WTC11 (cell line): ENCODE measurements at regions not wholly inside any gene's neighbourhood (a gene's known extent, or its start where the extent isn't known, plus 50 kb on each side); places are given as distances from the start of the nearest gene placed in this dataset.
"Not testable (repeated sequence)": the region's sequence is repeated elsewhere in the genome, so short reads cannot be mapped to it uniquely, and the experiment has no call there.

ENCODE experiments used
- ATAC-seq: fragments of 200-7000 bp; cut with Tn5 transposase; 2 replicates; pipeline ENCODE4 v1.10.0; 2021; ENCODE audit warnings: mild to moderate bottlenecking, moderate library complexity
- CTCF ChIA-PET: fragments of 300-600 bp; sonication (Branson Sonifier 250); formaldehyde crosslinking; loops from one replicate; lab custom pipeline; 2021; ENCODE audit warnings: antibody characterized with exemption; lab: Charles Lee
- POLR2A ChIA-PET: fragments of 350-600 bp; sonication (Branson Sonifier 250); formaldehyde crosslinking; loops from one replicate; lab custom pipeline; 2021; ENCODE audit warnings: antibody characterized with exemption; lab: Charles Lee
- DNase-seq: peaks from one replicate; pipeline ENCODE4 v3.0.0; 2021; ENCODE audit warnings: low spot score
- H3K27ac Mint-ChIP-seq: 2 replicates; pipeline ENCODE4 v1.8.0; 2021; ENCODE audit warnings: mixed read lengths
- H3K27me3 Mint-ChIP-seq: 2 replicates; pipeline ENCODE4 v1.8.0; 2021; ENCODE audit warnings: low read depth, mild to moderate bottlenecking, moderate library complexity, mixed read lengths
- H3K36me3 Mint-ChIP-seq: 2 replicates; pipeline ENCODE4 v1.8.0; 2021; ENCODE audit warnings: mixed read lengths
- H3K4me1 Mint-ChIP-seq: 2 replicates; pipeline ENCODE4 v1.8.0; 2022; ENCODE audit warnings: mixed read lengths
- H3K4me3 Mint-ChIP-seq: 2 replicates; pipeline ENCODE4 v1.8.0; 2021; ENCODE audit warnings: mild to moderate bottlenecking, moderate library complexity, mixed read lengths
- H3K9me3 Mint-ChIP-seq: 2 replicates; pipeline ENCODE4 v1.8.0; 2021; ENCODE audit warnings: mixed read lengths
- ARID4B ChIP-seq: sonication (generic); formaldehyde crosslinking; IDR thresholded peaks from 2 replicates; pipeline ENCODE4 v1.8.0; 2023; ENCODE audit warnings: missing genetic modification reagents, mild to moderate bottlenecking, borderline replicate concordance
- ATF3 ChIP-seq: sonication (generic); formaldehyde crosslinking; conservative IDR thresholded peaks from 2 replicates; pipeline ENCODE4 v1.8.1; 2022; ENCODE audit warnings: mild to moderate bottlenecking, missing genetic modification reagents
- CBFB ChIP-seq: sonication (generic); formaldehyde crosslinking; IDR thresholded peaks from 2 replicates; pipeline ENCODE4 v1.8.1; 2022; ENCODE audit warnings: mild to moderate bottlenecking, low read depth, missing genetic modification reagents
- CDX4 ChIP-seq: fragments of 250-450 bp; sonication (Bioruptor Pico); IDR thresholded peaks from 2 replicates; pipeline ENCODE4 v1.9.0; 2021; ENCODE audit warnings: moderate library complexity, mild to moderate bottlenecking, inconsistent platforms, borderline replicate concordance
- CTCF ChIP-seq: fragments of 200-600 bp; IDR thresholded peaks from 2 replicates; pipeline ENCODE4 v1.8.0; 2022; ENCODE audit warnings: antibody characterized with exemption
- ERG ChIP-seq: fragments of 250-450 bp; sonication (Bioruptor Pico); IDR thresholded peaks from 2 replicates; pipeline ENCODE4 v1.8.0; 2021; ENCODE audit warnings: mild to moderate bottlenecking
- FOXP1 ChIP-seq: sonication (generic); formaldehyde crosslinking; IDR thresholded peaks from 2 replicates; pipeline ENCODE4 v1.8.0; 2022; ENCODE audit warnings: missing genetic modification reagents, mild to moderate bottlenecking, moderate library complexity, borderline replicate concordance
- FOXP4 ChIP-seq: sonication (generic); formaldehyde crosslinking; IDR thresholded peaks from 2 replicates; pipeline ENCODE4 v1.8.0; 2022; ENCODE audit warnings: mild to moderate bottlenecking, missing genetic modification reagents
- HMGA2 ChIP-seq: fragments of 250-450 bp; sonication (Bioruptor Pico); IDR thresholded peaks from 2 replicates; pipeline ENCODE4 v1.4.0; 2021; ENCODE audit warnings: mild to moderate bottlenecking, moderate library complexity
- IRF2 ChIP-seq: sonication (generic); formaldehyde crosslinking; IDR thresholded peaks from 2 replicates; pipeline ENCODE4 v1.8.0; 2022; ENCODE audit warnings: low read depth, missing genetic modification reagents, borderline replicate concordance
- NFE2L1 ChIP-seq: sonication (generic); formaldehyde crosslinking; IDR thresholded peaks from 2 replicates; pipeline ENCODE4 v1.8.1; 2023; ENCODE audit warnings: missing genetic modification reagents
- NR1H2 ChIP-seq: sonication (generic); formaldehyde crosslinking; IDR thresholded peaks from 2 replicates; pipeline ENCODE4 v1.9.0; 2021; ENCODE audit warnings: mild to moderate bottlenecking, moderate library complexity, missing genetic modification reagents
- NR2C2 ChIP-seq: sonication (generic); formaldehyde crosslinking; IDR thresholded peaks from 2 replicates; pipeline ENCODE4 v1.8.0; 2022; ENCODE audit warnings: mild to moderate bottlenecking, missing genetic modification reagents
- NR3C1 ChIP-seq: sonication (generic); formaldehyde crosslinking; conservative IDR thresholded peaks from 2 replicates; pipeline ENCODE4 v1.8.1; 2023; ENCODE audit warnings: low read depth, mild to moderate bottlenecking, missing genetic modification reagents
- RELA ChIP-seq: sonication (generic); formaldehyde crosslinking; IDR thresholded peaks from 2 replicates; pipeline ENCODE4 v1.8.1; 2022; ENCODE audit warnings: missing genetic modification reagents, mild to moderate bottlenecking, borderline replicate concordance
- ZBTB43 ChIP-seq: sonication (generic); formaldehyde crosslinking; IDR thresholded peaks from 2 replicates; pipeline ENCODE4 v1.8.1; 2023; ENCODE audit warnings: mild to moderate bottlenecking, missing genetic modification reagents
- ZNF121 ChIP-seq: sonication (generic); formaldehyde crosslinking; IDR thresholded peaks from 2 replicates; pipeline ENCODE4 v1.8.0; 2023; ENCODE audit warnings: missing genetic modification reagents
- ZNF138 ChIP-seq: sonication (generic); formaldehyde crosslinking; conservative IDR thresholded peaks from 2 replicates; pipeline ENCODE4 v1.8.1; 2022; ENCODE audit warnings: mild to moderate bottlenecking, moderate library complexity, missing genetic modification reagents
- ZNF671 ChIP-seq: fragments of 250-450 bp; sonication (Bioruptor Pico); IDR thresholded peaks from 2 replicates; pipeline ENCODE4 v1.8.0; 2021; ENCODE audit warnings: mild to moderate bottlenecking

- H3K4me3 Mint-ChIP-seq, result no peak overlapping the region
- no peaks in the 10 kb centered on the region for H3K36me3 Mint-ChIP-seq
- ATAC-seq, result no peak
- DNase-seq, result no peak
- no peaks in the 10 kb centered on the region for H3K4me1 Mint-ChIP-seq
- H3K9me3 Mint-ChIP-seq, result peaks cover 10% of the 10 kb centered on the region; the same call in 1 of the 2 replicates
- ChIA-PET CTCF (no interaction called here), POLR2A (interaction anchor here (0.6 kb wide), 1 partner anchor 763 kb away, joined by 4 read pairs; no protein-coding TSS in a partner anchor)
- TF ChIP-seq CDX4, result no peak
- no peak for TF ChIP-seq ARID4B (CRISPR knock-in tag)
- TF ChIP-seq NR3C1 (CRISPR knock-in tag), result no peak
- no peak for TF ChIP-seq FOXP4 (CRISPR knock-in tag)
- no peak for TF ChIP-seq ATF3 (CRISPR knock-in tag)
- TF ChIP-seq ZNF138, result no peak
- no peak for TF ChIP-seq ERG (CRISPR knock-in tag)
- H3K27me3 Mint-ChIP-seq, result no peaks in the 10 kb centered on the region; the same call in 1 of the 2 replicates
- no peak overlapping the region for H3K27ac Mint-ChIP-seq
These were observed 53.5 kb upstream of the TSC22D1 start for GRCh38 chr13:44629465-44630183.

GRCh38 chr13:44628826-44629225 is 52.7 kb upstream of the TSC22D1 start:
- H3K4me3 Mint-ChIP-seq, H3K9me3 Mint-ChIP-seq, H3K27me3 Mint-ChIP-seq, ATAC-seq, CTCF ChIA-PET, POLR2A ChIA-PET, H3K27ac Mint-ChIP-seq, DNase-seq, H3K36me3 Mint-ChIP-seq, H3K4me1 Mint-ChIP-seq: not testable (repeated sequence)

GRCh38 chr13:44627441-44627840 is 51.3 kb upstream of the TSC22D1 start:
- H3K27me3 Mint-ChIP-seq, result no peaks in the 10 kb centered on the region; the same call in 1 of the 2 replicates
- DNase-seq (no peak), ATAC-seq (no peak)
- no peak overlapping the region for H3K4me3 Mint-ChIP-seq
- ChIA-PET POLR2A (no interaction called here), CTCF (no interaction called here)
- no peaks in the 10 kb centered on the region for H3K36me3 Mint-ChIP-seq
- no peak overlapping the region for H3K27ac Mint-ChIP-seq
- H3K4me1 Mint-ChIP-seq, result 0 out of 2 replicates have a peak, but pooled peaks cover 2% of the 10 kb centered on the region
- peaks cover 4% of the 10 kb centered on the region; the same call in 1 of the 2 replicates for H3K9me3 Mint-ChIP-seq
- TF ChIP-seq HMGA2 (CRISPR knock-in tag), result no peak
- no peak for TF ChIP-seq NR1H2 (CRISPR knock-in tag)
- no peak for TF ChIP-seq IRF2
- no peak for TF ChIP-seq NFE2L1
- no peak for TF ChIP-seq CTCF
- no peak for TF ChIP-seq FOXP1 (CRISPR knock-in tag)
- TF ChIP-seq RELA, result no peak
- TF ChIP-seq ZNF121 (CRISPR knock-in tag), result no peak
- no peak for TF ChIP-seq ZBTB43 (CRISPR knock-in tag)
- TF ChIP-seq CBFB (CRISPR knock-in tag), result no peak
- no peak for TF ChIP-seq NR2C2 (CRISPR knock-in tag)
- no peak for TF ChIP-seq CDX4
- no peak for TF ChIP-seq ZNF671 (CRISPR knock-in tag)
